ENCODE measurements at regions not wholly inside any gene's neighbourhood (a gene's known extent, or its start where the extent isn't known, plus 50 kb on each side); places are given as distances from the start of the nearest gene placed in this dataset.
"Not testable (repeated sequence)": the region's sequence is repeated elsewhere in the genome, so short reads cannot be mapped to it uniquely, and the experiment has no call there.

DNA sequence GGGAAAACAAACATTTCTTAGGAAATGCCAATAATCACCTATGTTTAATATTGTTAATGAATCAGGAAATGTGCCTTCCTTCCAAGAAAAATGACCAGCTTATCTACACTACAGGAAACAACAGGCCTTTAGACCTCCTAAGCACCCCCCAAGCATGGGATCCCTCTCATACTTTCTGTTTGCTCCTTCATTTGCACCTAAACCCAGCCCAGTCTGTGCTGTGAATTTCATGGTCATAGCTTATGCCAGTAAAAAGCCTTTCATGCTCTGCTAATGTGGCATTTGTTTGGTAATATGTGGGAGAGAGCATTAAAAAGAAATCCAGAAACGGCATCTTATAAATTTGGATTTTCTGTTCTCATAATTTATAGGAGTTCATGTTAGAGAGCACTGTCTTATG lies 511.1 kb downstream of the EBF1 start:
- H3K36me3 Mint-ChIP-seq, result no peaks in the 10 kb centered on the region
- no peaks in the 10 kb centered on the region for H3K4me1 Mint-ChIP-seq
- DNase-seq (ENCODE audit: low spot score in 2 of 2) (no peak), ATAC-seq (no peak)
- peaks cover 10% of the 10 kb centered on the region for H3K9me3 Mint-ChIP-seq
- no peak overlapping the region for H3K27ac Mint-ChIP-seq
- H3K4me3 Mint-ChIP-seq, result no peak overlapping the region

- no peak for DNase-seq (ENCODE audit: low spot score in 2 of 2)
- Mint-ChIP-seq H3K4me3 (no peak overlapping the region), H3K36me3 (no peaks in the 10 kb centered on the region), H3K4me1 (no peaks in the 10 kb centered on the region), H3K9me3 (peaks cover 10% of the 10 kb centered on the region), H3K27ac (no peak overlapping the region)
- no peak for ATAC-seq
These were observed 513.7 kb downstream of the EBF1 start for GRCh38 chr5:158586054-158586453.

DNA sequence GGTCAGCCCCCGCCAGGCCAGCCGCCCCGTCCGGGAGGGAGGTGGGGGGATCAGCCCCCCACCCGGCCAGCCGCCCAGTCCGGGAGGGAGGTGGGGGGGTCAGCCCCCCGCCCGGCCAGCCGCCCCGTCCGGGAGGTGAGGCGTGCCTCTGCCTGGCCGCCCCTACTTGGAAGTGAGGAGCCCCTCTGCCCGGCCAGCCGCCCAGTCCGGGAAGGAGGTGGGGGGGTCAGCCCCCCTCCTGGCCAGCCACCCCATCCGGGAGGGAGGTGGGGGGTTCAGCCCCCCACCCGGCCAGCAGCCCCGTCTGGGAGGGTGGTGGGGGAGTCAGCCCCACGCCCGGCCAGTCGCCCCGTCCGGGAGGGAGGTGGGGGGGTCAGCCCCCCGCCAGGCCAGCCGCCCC lies 517.0 kb downstream of the EBF1 start:
- H3K4me3 Mint-ChIP-seq; ATAC-seq; H3K36me3 Mint-ChIP-seq; H3K27ac Mint-ChIP-seq; DNase-seq (ENCODE audit: low spot score in 2 of 2); H3K4me1 Mint-ChIP-seq: not testable (repeated sequence)
- peaks cover 15% of the 10 kb centered on the region for H3K9me3 Mint-ChIP-seq

- peaks cover 5% of the 10 kb centered on the region for H3K9me3 Mint-ChIP-seq
- ATAC-seq (no peak), DNase-seq (ENCODE audit: low spot score in 2 of 2) (no peak)
- H3K4me1 Mint-ChIP-seq, result no peaks in the 10 kb centered on the region
- no peak overlapping the region for H3K27ac Mint-ChIP-seq
- H3K36me3 Mint-ChIP-seq, result no peaks in the 10 kb centered on the region
- H3K4me3 Mint-ChIP-seq, result no peak overlapping the region
These were observed 525.9 kb downstream of the EBF1 start for GRCh38 chr5:158573829-158574228.

GRCh38 chr5:158570502-158570901 lies 529.2 kb downstream of the EBF1 start:
- H3K36me3 Mint-ChIP-seq, result no peaks in the 10 kb centered on the region
- no peak overlapping the region for H3K27ac Mint-ChIP-seq
- no peak for ATAC-seq

GRCh38 chr5:158569534-158569933 lies 530.2 kb downstream of the EBF1 start:
- ATAC-seq (no peak), DNase-seq (ENCODE audit: low spot score in 2 of 2) (no peak)
- Mint-ChIP-seq H3K4me3 (no peak overlapping the region), H3K27ac (no peak overlapping the region), H3K4me1 (no peaks in the 10 kb centered on the region), H3K36me3 (no peaks in the 10 kb centered on the region), H3K9me3 (peaks cover 5% of the 10 kb centered on the region)

More at GRCh38 chr5:158570502-158570901, 529.2 kb downstream of the EBF1 start:
- no peaks in the 10 kb centered on the region for H3K4me1 Mint-ChIP-seq
- DNase-seq (ENCODE audit: low spot score in 2 of 2), result no peak
- no peak overlapping the region for H3K4me3 Mint-ChIP-seq
- peaks cover 5% of the 10 kb centered on the region for H3K9me3 Mint-ChIP-seq

DNA sequence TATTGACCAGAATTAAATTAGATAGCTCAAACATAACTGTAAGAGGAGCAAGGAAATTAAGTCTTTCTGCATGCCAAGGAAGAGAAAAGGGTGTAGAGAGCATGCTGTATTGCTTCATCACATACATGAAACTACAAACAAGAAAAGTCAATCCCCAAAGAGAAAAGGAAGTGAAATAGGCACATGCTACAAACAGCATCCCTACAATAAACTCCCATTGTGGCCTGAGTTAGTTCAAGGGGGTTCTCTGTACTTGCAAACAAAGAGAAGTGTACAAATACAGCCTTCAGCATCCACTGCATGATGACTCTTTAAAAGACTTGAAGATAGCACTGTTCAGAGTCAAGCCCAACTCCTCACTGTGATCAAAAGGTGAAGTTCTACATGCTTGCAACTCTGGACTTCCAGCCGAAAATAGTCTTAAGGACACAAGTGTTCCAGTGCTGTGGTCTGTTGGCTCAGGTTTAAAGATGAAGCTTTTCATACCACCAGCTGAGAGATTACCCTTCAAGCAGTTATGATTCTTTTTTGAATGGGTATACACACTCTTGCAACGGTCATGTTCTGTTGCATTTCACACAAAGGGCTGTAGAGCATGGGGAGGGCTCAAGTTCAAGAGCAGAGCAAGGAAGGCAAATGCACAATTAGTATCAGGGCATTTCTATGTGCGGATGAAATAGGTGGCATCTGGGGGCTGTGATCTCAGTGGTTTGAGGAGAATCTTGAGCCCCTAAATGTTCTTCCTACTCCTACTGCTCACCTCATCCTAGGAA lies 534.5 kb downstream of the EBF1 start:
- ATAC-seq (no peak), DNase-seq (ENCODE audit: low spot score in 2 of 2) (no peak)
- no peaks in the 10 kb centered on the region for H3K36me3 Mint-ChIP-seq
- no peaks in the 10 kb centered on the region for H3K4me1 Mint-ChIP-seq
- no peak overlapping the region for H3K4me3 Mint-ChIP-seq
- H3K27ac Mint-ChIP-seq, result no peak overlapping the region
- H3K9me3 Mint-ChIP-seq, result no peaks in the 10 kb centered on the region

- Mint-ChIP-seq H3K27ac (no peak overlapping the region), H3K9me3 (no peaks in the 10 kb centered on the region), H3K36me3 (no peaks in the 10 kb centered on the region), H3K4me1 (no peaks in the 10 kb centered on the region), H3K4me3 (no peak overlapping the region)
- no peak for ATAC-seq
- no peak for DNase-seq (ENCODE audit: low spot score in 2 of 2)
These were observed 535.8 kb downstream of the EBF1 start for GRCh38 chr5:158563760-158564390.

- no peak for ATAC-seq
- H3K9me3 Mint-ChIP-seq, result no peaks in the 10 kb centered on the region
- H3K4me3 Mint-ChIP-seq, result no peak overlapping the region
- no peak overlapping the region for H3K27ac Mint-ChIP-seq
- H3K36me3 Mint-ChIP-seq, result no peaks in the 10 kb centered on the region
- no peaks in the 10 kb centered on the region for H3K4me1 Mint-ChIP-seq
- no peak for DNase-seq (ENCODE audit: low spot score in 2 of 2)
These were observed 538.0 kb downstream of the EBF1 start for GRCh38 chr5:158561562-158562190.

- no peak for DNase-seq (ENCODE audit: low spot score in 2 of 2)
These were observed 539.5 kb downstream of the EBF1 start for GRCh38 chr5:158560170-158560569.

DNA sequence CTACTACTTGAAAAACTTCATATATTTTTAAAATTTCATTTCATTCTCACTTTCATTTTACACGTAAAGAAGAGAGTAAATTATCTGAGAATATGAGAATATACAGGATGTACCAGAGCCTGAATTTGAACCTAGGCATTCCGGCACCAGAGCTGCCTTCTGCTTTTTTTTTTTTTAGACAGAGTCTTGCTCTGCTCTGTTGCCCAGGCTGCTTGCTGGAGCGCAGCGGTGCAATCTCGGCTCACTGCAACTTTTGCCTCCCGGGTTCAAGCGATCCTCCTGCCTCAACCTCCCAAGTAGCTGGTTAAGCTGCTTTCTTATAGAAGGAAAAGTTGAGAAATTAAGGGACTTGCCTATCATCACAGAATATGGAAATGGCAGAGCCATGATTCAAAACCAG lies 540.1 kb downstream of the EBF1 start:
- Mint-ChIP-seq H3K36me3 (no peaks in the 10 kb centered on the region), H3K9me3 (no peaks in the 10 kb centered on the region), H3K27ac (no peak overlapping the region), H3K4me1 (no peaks in the 10 kb centered on the region), H3K4me3 (no peak overlapping the region)
- ATAC-seq (no peak), DNase-seq (ENCODE audit: low spot score in 2 of 2) (no peak)

More at GRCh38 chr5:158560170-158560569, 539.5 kb downstream of the EBF1 start:
- no peaks in the 10 kb centered on the region for H3K9me3 Mint-ChIP-seq
- peak; percentile 48 for ATAC-seq
- H3K36me3 Mint-ChIP-seq, result no peaks in the 10 kb centered on the region
- H3K27ac Mint-ChIP-seq, result no peak overlapping the region
- no peaks in the 10 kb centered on the region for H3K4me1 Mint-ChIP-seq
- no peak overlapping the region for H3K4me3 Mint-ChIP-seq

GRCh38 chr5:158559066-158559465 lies 540.6 kb downstream of the EBF1 start:
- no peak overlapping the region for H3K4me3 Mint-ChIP-seq
- H3K27ac Mint-ChIP-seq, result no peak overlapping the region
- ATAC-seq (no peak), DNase-seq (ENCODE audit: low spot score in 2 of 2) (no peak)
- H3K36me3 Mint-ChIP-seq, result no peaks in the 10 kb centered on the region
- no peaks in the 10 kb centered on the region for H3K4me1 Mint-ChIP-seq
- H3K9me3 Mint-ChIP-seq, result no peaks in the 10 kb centered on the region

GRCh38 chr5:158553962-158554336 lies 545.8 kb downstream of the EBF1 start:
- ATAC-seq (no peak), DNase-seq (ENCODE audit: low spot score in 2 of 2) (no peak)
- Mint-ChIP-seq H3K4me3 (no peak overlapping the region), H3K36me3 (no peaks in the 10 kb centered on the region), H3K4me1 (no peaks in the 10 kb centered on the region), H3K9me3 (no peaks in the 10 kb centered on the region), H3K27ac (no peak overlapping the region)

GRCh38 chr5:158553195-158553961 lies 546.3 kb downstream of the EBF1 start:
- Mint-ChIP-seq H3K4me1 (no peaks in the 10 kb centered on the region), H3K27ac (no peak overlapping the region), H3K9me3 (no peaks in the 10 kb centered on the region), H3K4me3 (no peak overlapping the region), H3K36me3 (no peaks in the 10 kb centered on the region)
- ATAC-seq, result no peak
- DNase-seq (ENCODE audit: low spot score in 2 of 2), result no peak

DNA sequence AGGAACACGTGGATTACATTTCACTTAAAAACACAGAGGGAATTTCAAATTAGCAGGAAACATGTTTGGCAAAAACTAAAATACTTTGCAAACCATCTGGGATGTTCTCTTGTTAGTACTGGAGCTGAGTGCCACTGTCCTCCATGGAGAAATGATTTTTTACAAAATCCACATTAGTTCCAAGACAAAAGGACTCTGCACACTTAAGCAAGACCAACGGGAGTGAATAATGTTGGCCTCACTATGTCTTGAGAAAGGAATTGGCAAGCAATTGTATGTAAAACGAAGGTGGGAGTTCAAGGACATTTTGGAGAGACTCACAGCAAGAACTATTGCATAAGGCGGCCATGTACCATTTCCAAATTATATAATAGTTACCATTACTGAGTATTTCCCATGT lies 547.5 kb downstream of the EBF1 start:
- Mint-ChIP-seq H3K27ac (no peak overlapping the region), H3K4me1 (no peaks in the 10 kb centered on the region), H3K9me3 (peaks cover 3% of the 10 kb centered on the region), H3K36me3 (no peaks in the 10 kb centered on the region), H3K4me3 (no peak overlapping the region)
- DNase-seq (ENCODE audit: low spot score in 2 of 2) (no peak), ATAC-seq (no peak)

All from stimulated activated effector memory CD8-positive, alpha-beta T cell treated with anti-CD3 and anti-CD28 coated beads, Interleukin-12 subunit alpha, Interleukin-12 subunit beta, amount 100 ng/mL, for 72 hours (primary cell).